HL-60 (cell line): ENCODE measurements at regions not wholly inside any gene's neighbourhood (a gene's known extent, or its start where the extent isn't known, plus 50 kb on each side); places are given as distances from the start of the nearest gene placed in this dataset.

ENCODE experiments used
- DNase-seq, 2 experiments: peaks; one replicate each; pipeline ENCODE4 v3.0.0-alpha.2; 2010 to 2020; ENCODE audit warnings: low read depth in 1 of 2, low spot score in 1 of 2
- H3K27ac ChIP-seq: fragments of 250-450 bp; sonication (Bioruptor Pico); replicated peaks from 2 replicates; pipeline ENCODE4 v1.5.1; 2020; ENCODE audit warnings: mild to moderate bottlenecking, moderate library complexity
- H3K27me3 ChIP-seq: fragments of 250-450 bp; sonication (Bioruptor Pico); 2 replicates; pipeline ENCODE4 v1.5.1; 2021; ENCODE audit warnings: mild to moderate bottlenecking, moderate library complexity; ENCODE audit not compliant: insufficient read depth, poor library complexity, severe bottlenecking
- H3K4me3 ChIP-seq: replicated peaks from 2 replicates; pipeline ENCODE4 v1.5.1; 2011; ENCODE audit warnings: mild to moderate bottlenecking, control low read depth, low read length; ENCODE audit not compliant: insufficient read depth
- GABPA ChIP-seq: IDR thresholded peaks from 2 replicates; pipeline ENCODE4 v1.6.1; 2012; ENCODE audit warnings: low read depth
- POLR2AphosphoS5 ChIP-seq: IDR thresholded peaks from 2 replicates; pipeline ENCODE4 v1.6.1; 2012; ENCODE audit warnings: low read depth
- SPI1 ChIP-seq: IDR thresholded peaks from 2 replicates; pipeline ENCODE4 v1.6.1; 2012; ENCODE audit warnings: low read depth, mild to moderate bottlenecking, borderline replicate concordance
- TF ChIP-seq, protein P1 (sequence below): IDR thresholded peaks from one replicate; pipeline ENCODE4 v1.5.1; 2011; ENCODE audit warnings: low read length, control low read depth, inconsistent platforms; ENCODE audit not compliant: insufficient read depth
- TF ChIP-seq, protein P2 (sequence below): IDR thresholded peaks from 2 replicates; pipeline ENCODE4 v1.6.1; 2012; ENCODE audit warnings: low read depth; ENCODE audit not compliant: insufficient replicate concordance

DNA sequence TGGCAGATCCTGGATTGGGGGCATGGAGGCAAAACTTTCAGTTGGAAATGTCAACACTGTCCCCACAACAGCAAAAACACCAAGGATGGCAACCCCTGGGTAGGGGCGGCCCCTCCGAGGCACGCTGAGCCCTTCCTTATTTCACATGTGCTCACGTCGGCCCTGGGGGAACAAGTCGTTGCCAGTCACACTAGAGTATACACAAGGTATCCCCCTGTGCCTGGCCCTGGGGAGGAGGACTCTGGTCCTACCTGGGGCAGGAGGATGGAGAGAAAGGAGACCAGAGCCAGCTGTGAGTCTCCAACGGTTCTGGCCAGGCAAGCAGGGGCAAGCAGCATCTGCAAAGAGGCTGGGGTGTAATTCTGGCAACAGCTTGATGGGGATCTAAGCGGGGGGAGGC lies 126.9 kb upstream of the FOXD4L5 start:
- no peak overlapping the region for H3K4me3 ChIP-seq
- no peaks in the 10 kb centered on the region for H3K27me3 ChIP-seq

DNA sequence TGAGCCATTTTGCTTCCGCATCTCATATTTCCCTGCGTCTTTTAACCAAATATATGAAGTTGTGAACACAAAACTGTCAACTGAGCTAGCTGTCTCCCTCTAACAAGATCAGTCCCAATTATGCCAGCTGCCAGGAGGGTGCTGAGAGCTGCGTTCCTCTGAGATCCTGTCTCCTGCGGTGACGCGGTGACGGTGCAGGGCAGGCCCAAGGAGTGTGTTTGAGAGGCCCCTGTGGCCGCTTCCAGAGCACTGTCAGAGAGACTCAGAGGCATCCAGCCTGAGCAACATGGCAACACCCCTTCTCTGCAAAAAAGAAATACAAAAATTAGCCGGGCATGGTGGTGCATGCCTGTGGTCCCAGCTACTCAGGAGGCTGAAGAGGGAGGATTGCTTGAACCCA lies 126.3 kb upstream of the FOXD4L5 start:
- no peak overlapping the region for H3K27ac ChIP-seq
- no peaks in the 10 kb centered on the region for H3K27me3 ChIP-seq
- DNase-seq, result no peak
- no peak overlapping the region for H3K4me3 ChIP-seq
- no peak for TF ChIP-seq POLR2AphosphoS5
- no peak for TF ChIP-seq SPI1
- TF ChIP-seq GABPA, result no peak
- TF ChIP-seq, protein P1, sequence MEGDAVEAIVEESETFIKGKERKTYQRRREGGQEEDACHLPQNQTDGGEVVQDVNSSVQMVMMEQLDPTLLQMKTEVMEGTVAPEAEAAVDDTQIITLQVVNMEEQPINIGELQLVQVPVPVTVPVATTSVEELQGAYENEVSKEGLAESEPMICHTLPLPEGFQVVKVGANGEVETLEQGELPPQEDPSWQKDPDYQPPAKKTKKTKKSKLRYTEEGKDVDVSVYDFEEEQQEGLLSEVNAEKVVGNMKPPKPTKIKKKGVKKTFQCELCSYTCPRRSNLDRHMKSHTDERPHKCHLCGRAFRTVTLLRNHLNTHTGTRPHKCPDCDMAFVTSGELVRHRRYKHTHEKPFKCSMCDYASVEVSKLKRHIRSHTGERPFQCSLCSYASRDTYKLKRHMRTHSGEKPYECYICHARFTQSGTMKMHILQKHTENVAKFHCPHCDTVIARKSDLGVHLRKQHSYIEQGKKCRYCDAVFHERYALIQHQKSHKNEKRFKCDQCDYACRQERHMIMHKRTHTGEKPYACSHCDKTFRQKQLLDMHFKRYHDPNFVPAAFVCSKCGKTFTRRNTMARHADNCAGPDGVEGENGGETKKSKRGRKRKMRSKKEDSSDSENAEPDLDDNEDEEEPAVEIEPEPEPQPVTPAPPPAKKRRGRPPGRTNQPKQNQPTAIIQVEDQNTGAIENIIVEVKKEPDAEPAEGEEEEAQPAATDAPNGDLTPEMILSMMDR, result no peak
- TF ChIP-seq, protein P2, sequence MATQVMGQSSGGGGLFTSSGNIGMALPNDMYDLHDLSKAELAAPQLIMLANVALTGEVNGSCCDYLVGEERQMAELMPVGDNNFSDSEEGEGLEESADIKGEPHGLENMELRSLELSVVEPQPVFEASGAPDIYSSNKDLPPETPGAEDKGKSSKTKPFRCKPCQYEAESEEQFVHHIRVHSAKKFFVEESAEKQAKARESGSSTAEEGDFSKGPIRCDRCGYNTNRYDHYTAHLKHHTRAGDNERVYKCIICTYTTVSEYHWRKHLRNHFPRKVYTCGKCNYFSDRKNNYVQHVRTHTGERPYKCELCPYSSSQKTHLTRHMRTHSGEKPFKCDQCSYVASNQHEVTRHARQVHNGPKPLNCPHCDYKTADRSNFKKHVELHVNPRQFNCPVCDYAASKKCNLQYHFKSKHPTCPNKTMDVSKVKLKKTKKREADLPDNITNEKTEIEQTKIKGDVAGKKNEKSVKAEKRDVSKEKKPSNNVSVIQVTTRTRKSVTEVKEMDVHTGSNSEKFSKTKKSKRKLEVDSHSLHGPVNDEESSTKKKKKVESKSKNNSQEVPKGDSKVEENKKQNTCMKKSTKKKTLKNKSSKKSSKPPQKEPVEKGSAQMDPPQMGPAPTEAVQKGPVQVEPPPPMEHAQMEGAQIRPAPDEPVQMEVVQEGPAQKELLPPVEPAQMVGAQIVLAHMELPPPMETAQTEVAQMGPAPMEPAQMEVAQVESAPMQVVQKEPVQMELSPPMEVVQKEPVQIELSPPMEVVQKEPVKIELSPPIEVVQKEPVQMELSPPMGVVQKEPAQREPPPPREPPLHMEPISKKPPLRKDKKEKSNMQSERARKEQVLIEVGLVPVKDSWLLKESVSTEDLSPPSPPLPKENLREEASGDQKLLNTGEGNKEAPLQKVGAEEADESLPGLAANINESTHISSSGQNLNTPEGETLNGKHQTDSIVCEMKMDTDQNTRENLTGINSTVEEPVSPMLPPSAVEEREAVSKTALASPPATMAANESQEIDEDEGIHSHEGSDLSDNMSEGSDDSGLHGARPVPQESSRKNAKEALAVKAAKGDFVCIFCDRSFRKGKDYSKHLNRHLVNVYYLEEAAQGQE, result no peak

More for the DNA sequence above, 126.9 kb upstream of the FOXD4L5 start:
- DNase-seq, result no peak
- TF ChIP-seq, protein P1, result no peak
- no peak for TF ChIP-seq GABPA
- TF ChIP-seq POLR2AphosphoS5, result no peak
- TF ChIP-seq, protein P2, result no peak
- no peak for TF ChIP-seq SPI1
- no peak overlapping the region for H3K27ac ChIP-seq

DNA sequence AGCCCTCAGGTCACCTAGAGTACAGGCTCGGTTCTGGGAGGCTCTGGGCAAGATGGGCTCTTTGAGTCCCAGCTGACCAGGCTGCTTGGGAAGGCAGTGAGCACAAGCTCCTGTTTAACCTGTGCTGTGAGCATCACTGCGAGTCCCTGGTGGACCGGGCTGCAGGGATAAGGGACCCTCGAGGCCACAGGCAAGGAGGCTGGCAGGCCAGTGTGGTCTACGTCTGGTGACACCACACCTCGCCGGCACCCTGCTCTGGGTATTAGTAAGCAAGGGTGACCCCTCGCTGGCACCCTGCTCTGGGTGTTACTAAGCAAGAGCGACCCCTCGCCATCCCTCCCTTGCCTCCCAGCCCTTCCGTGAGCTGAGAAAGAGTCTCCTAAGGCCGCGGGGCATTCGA lies 125.9 kb upstream of the FOXD4L5 start:
- H3K27me3 ChIP-seq, result no peaks in the 10 kb centered on the region
- TF ChIP-seq, protein P1, result no peak
- TF ChIP-seq POLR2AphosphoS5 (no peak), GABPA (no peak)
- TF ChIP-seq, protein P2, result no peak
- no peak for DNase-seq
- H3K4me3 ChIP-seq, result no peak overlapping the region
- no peak overlapping the region for H3K27ac ChIP-seq
